Spleen (tissue), 7 donors: ENCODE measurements at regions not wholly inside any gene's neighbourhood (a gene's known extent, or its start where the extent isn't known, plus 50 kb on each side); places are given as distances from the start of the nearest gene placed in this dataset.

Source experiments
- CTCF ChIP-seq, 11 experiments: fragments of 200-600 bp in 7 of 11; fragments of 450-650 bp in 4 of 11; sonication (generic) in 4 of 11; IDR thresholded peaks in 8 of 11; conservative IDR thresholded peaks in 3 of 11; 1 replicate in 7 of 11; 2 replicates in 4 of 11; pipeline versions ENCODE4 v1.4.0 to v1.8.0; 2016 to 2021; ENCODE audit warnings: antibody characterized with exemption in 11 of 11, inconsistent platforms in 4 of 11, mild to moderate bottlenecking in 1 of 11
- POLR2A ChIP-seq, 3 donors: fragments of 450-650 bp; IDR thresholded peaks; one replicate each; pipeline ENCODE4 v1.5.1; 2017; ENCODE audit warnings: antibody characterized with exemption in 3 of 3, mild to moderate bottlenecking in 1 of 3
- POLR2AphosphoS5 ChIP-seq, 3 donors: sonication (generic); formaldehyde crosslinking; IDR thresholded peaks; one replicate each; pipeline ENCODE4 v1.5.1; 2017; ENCODE audit warnings: antibody characterized with exemption in 3 of 3
- donor health status: DM: no; HTN: no; CAD: no; lungs with moderate emphysema.
- donor health status: DM: no; HTN: no; CAD: no.
- donor health status: DM: no; HTN: no; CAD: no.

DNA sequence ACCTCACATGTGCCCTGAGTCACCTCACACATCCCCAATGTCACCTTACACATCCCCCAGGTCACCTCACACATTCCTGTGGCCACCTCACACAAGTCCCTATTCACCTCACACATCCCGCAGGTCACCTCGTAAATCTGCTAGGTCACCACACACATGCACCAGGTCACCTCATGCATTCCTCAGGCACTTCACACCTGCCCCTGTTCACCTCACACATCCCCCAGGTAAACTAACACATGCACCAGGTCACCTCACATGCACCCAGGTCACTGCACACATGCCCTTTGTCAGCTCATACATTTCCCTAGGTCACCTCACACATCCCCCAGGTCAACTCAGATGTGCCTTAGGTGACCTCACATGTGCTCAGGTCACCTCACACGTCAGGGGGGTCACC, 639.8 kb downstream of the TMEM121 start:
- TF ChIP-seq CTCF (IDR thresholded peaks at IDR 0.05 in 8 of 11, conservative IDR thresholded peaks at IDR 0.05 in 3 of 11), result no peak
- TF ChIP-seq POLR2A (IDR thresholded peaks at IDR 0.05), result no peak
- no peak for TF ChIP-seq POLR2AphosphoS5 (IDR thresholded peaks at IDR 0.05)
